ENCODE measurements at regions not wholly inside any gene's neighbourhood (a gene's known extent, or its start where the extent isn't known, plus 50 kb on each side); places are given as distances from the start of the nearest gene placed in this dataset.

DNA sequence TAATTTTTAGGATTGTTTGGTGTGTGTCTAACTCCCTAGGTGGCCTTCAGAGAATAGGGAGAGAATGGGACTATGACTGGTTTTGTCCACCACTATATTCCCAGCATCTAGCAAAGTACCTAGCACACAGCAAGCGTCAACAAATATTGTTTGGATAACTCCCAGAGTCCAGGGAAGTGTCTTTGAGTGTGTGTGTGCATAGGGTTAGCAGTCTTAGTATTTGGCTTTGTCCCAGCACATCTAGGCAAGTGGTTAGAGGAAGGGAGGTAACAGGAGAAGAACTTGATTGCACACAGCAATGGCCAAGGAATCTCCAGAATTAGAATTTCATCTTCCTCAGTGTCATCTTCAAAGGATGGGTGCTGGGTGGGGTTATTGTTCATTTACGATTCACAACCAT, 385.4 kb upstream of the CDH5 start:
- ChIA-PET CTCF (ENCODE audit: low intra/inter-chr PET ratio, low total read pairs) (no interaction called here), POLR2A (no interaction called here)
- no peak for ATAC-seq
- no peak for DNase-seq (ENCODE audit: low spot score)
- H3K9me3 ChIP-seq (ENCODE audit: low read length), result peaks cover 4% of the 10 kb centered on the region; the same call in 1 of the 2 replicates
- H3K27me3 ChIP-seq (ENCODE audit: control insufficient read depth in 1 of 2, insufficient read depth in 2 of 2, low read length in 2 of 2), result peaks cover 3 to 4% of the 10 kb centered on the region in 2 experiments; a peak in 2 of 5 replicates
- no TSS peak for BruUV-seq (replicated peaks)
- no peaks in the 10 kb centered on the region for H3K79me2 ChIP-seq (ENCODE audit: insufficient read depth, low read length)
- no peak for FAIRE-seq
- no peaks in the 10 kb centered on the region for H3K4me1 ChIP-seq (ENCODE audit: insufficient read depth, low read length)
- intact Hi-C loops (cut with micrococcal nuclease; ENCODE audit: unreplicated experiment), result no loop called here
- H3K36me3 ChIP-seq (replicated peaks in 1 of 2; ENCODE audit: control insufficient read depth in 1 of 2, insufficient read depth in 2 of 2, low read length in 2 of 2), result no peaks in the 10 kb centered on the region
- no peak overlapping the region for H3K4me3 ChIP-seq (replicated peaks in 1 of 3; ENCODE audit: insufficient read depth in 1 of 3, low read depth in 2 of 3, low read length in 3 of 3)
- no peak overlapping the region for H2AFZ ChIP-seq (ENCODE audit: low read length)
- no peak overlapping the region for H3K9ac ChIP-seq (ENCODE audit: insufficient read depth, low read depth, low read length)
- in situ Hi-C loops (cut with HindIII; ENCODE audit: extremely low pct_ligation_motif_present, low pct_unique_long_range_greater_than_20kb), result no loop called here
- H4K20me1 ChIP-seq (ENCODE audit: insufficient read depth, low read length), result no peaks in the 10 kb centered on the region
- H3K4me2 ChIP-seq (ENCODE audit: low read depth, low read length), result no peak overlapping the region
- no peak overlapping the region for H3K27ac ChIP-seq (ENCODE audit: extremely low read length, insufficient read depth, low read length)
- 0% methylated on average over 2 of the region's 2 CpGs for WGBS (ENCODE audit: low lambda C conversion rate)
- TF ChIP-seq NFRKB (IDR thresholded peaks at IDR 0.05), result no peak
- no peak for TF ChIP-seq ZNF441 (CRISPR knock-in tag; IDR thresholded peaks at IDR 0.05; ENCODE audit: borderline replicate concordance)
- no peak for TF ChIP-seq MZF1 (CRISPR knock-in tag; IDR thresholded peaks at IDR 0.05; ENCODE audit: borderline replicate concordance)
- no peak for TF ChIP-seq RBM39 (IDR thresholded peaks at IDR 0.05; ENCODE audit: low read depth, low read length, poor library complexity, severe bottlenecking)
- TF ChIP-seq RBAK (CRISPR knock-in tag; IDR thresholded peaks at IDR 0.05), result no peak
- TF ChIP-seq, protein P1, sequence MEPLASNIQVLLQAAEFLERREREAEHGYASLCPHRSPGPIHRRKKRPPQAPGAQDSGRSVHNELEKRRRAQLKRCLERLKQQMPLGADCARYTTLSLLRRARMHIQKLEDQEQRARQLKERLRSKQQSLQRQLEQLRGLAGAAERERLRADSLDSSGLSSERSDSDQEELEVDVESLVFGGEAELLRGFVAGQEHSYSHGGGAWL (CRISPR knock-in tag; IDR thresholded peaks at IDR 0.05), result no peak
- TF ChIP-seq MEIS2 (CRISPR knock-in tag; IDR thresholded peaks at IDR 0.05), result no peak
- TF ChIP-seq FOXP1 (IDR thresholded peaks at IDR 0.05), result no peak
- no peak for TF ChIP-seq FOXP1 (CRISPR knock-in tag; IDR thresholded peaks at IDR 0.05)
- TF ChIP-seq ZNF232 (CRISPR knock-in tag; IDR thresholded peaks at IDR 0.05; ENCODE audit: borderline replicate concordance), result no peak
- TF ChIP-seq ZNF335 (CRISPR knock-in tag; IDR thresholded peaks at IDR 0.05), result no peak
- TF ChIP-seq AGO1 (IDR thresholded peaks at IDR 0.05; ENCODE audit: low read depth, low read length, poor library complexity, severe bottlenecking), result no peak
- TF ChIP-seq JUNB (CRISPR knock-in tag; IDR thresholded peaks at IDR 0.05; ENCODE audit: borderline replicate concordance), result no peak
- TF ChIP-seq, protein P2, sequence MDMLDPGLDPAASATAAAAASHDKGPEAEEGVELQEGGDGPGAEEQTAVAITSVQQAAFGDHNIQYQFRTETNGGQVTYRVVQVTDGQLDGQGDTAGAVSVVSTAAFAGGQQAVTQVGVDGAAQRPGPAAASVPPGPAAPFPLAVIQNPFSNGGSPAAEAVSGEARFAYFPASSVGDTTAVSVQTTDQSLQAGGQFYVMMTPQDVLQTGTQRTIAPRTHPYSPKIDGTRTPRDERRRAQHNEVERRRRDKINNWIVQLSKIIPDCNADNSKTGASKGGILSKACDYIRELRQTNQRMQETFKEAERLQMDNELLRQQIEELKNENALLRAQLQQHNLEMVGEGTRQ (IDR thresholded peaks at IDR 0.05; ENCODE audit: low read depth, low read length), result no peak
- TF ChIP-seq, protein P2 (CRISPR knock-in tag; IDR thresholded peaks at IDR 0.05; ENCODE audit: borderline replicate concordance), result no peak
- TF ChIP-seq, protein P3, sequence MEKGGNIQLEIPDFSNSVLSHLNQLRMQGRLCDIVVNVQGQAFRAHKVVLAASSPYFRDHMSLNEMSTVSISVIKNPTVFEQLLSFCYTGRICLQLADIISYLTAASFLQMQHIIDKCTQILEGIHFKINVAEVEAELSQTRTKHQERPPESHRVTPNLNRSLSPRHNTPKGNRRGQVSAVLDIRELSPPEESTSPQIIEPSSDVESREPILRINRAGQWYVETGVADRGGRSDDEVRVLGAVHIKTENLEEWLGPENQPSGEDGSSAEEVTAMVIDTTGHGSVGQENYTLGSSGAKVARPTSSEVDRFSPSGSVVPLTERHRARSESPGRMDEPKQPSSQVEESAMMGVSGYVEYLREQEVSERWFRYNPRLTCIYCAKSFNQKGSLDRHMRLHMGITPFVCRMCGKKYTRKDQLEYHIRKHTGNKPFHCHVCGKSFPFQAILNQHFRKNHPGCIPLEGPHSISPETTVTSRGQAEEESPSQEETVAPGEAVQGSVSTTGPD (CRISPR knock-in tag; IDR thresholded peaks at IDR 0.05), result no peak
- TF ChIP-seq, protein P4, sequence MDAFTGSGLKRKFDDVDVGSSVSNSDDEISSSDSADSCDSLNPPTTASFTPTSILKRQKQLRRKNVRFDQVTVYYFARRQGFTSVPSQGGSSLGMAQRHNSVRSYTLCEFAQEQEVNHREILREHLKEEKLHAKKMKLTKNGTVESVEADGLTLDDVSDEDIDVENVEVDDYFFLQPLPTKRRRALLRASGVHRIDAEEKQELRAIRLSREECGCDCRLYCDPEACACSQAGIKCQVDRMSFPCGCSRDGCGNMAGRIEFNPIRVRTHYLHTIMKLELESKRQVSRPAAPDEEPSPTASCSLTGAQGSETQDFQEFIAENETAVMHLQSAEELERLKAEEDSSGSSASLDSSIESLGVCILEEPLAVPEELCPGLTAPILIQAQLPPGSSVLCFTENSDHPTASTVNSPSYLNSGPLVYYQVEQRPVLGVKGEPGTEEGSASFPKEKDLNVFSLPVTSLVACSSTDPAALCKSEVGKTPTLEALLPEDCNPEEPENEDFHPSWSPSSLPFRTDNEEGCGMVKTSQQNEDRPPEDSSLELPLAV (CRISPR knock-in tag; conservative IDR thresholded peaks at IDR 0.05; ENCODE audit: low read depth), result no peak
- no peak for TF ChIP-seq POLR2G (IDR thresholded peaks at IDR 0.05; ENCODE audit: low read depth, low read length)
- no peak for TF ChIP-seq MED13 (CRISPR knock-in tag; IDR thresholded peaks at IDR 0.05)
